Endodermal cell (in vitro differentiated cells): ENCODE measurements at regions not wholly inside any gene's neighbourhood (a gene's known extent, or its start where the extent isn't known, plus 50 kb on each side); places are given as distances from the start of the nearest gene placed in this dataset.

Experiments used
- DNase-seq: peaks from one replicate; pipeline ENCODE4 v3.0.0-alpha.2; 2017
- H3K27ac ChIP-seq: 2 replicates; pipeline ENCODE4 v1.5.1; 2013; ENCODE audit warnings: mild to moderate bottlenecking, low read depth, low read length, moderate library complexity
- H3K27me3 ChIP-seq: 2 replicates; pipeline ENCODE4 v1.6.1; 2013; ENCODE audit warnings: mild to moderate bottlenecking, low read length, moderate library complexity; ENCODE audit not compliant: insufficient read depth, control insufficient read depth, poor library complexity, severe bottlenecking
- H3K36me3 ChIP-seq: 2 replicates; pipeline ENCODE4 v1.7.0; 2013; ENCODE audit warnings: mild to moderate bottlenecking, low read length, moderate library complexity; ENCODE audit not compliant: control insufficient read depth, insufficient read depth
- H3K4me1 ChIP-seq: one replicate; pipeline ENCODE4 v1.7.0; 2013; ENCODE audit warnings: low read length; ENCODE audit not compliant: control insufficient read depth, insufficient read depth
- H3K4me3 ChIP-seq: 2 replicates; pipeline ENCODE4 v1.5.1; 2013; ENCODE audit warnings: mild to moderate bottlenecking, low read length, moderate library complexity
- H3K9ac ChIP-seq: 2 replicates; pipeline ENCODE4 v1.6.1; 2013; ENCODE audit warnings: mild to moderate bottlenecking, low read length, moderate library complexity; ENCODE audit not compliant: poor library complexity, severe bottlenecking; ENCODE audit errors: extremely low read depth
- H3K9me3 ChIP-seq: 2 replicates; pipeline ENCODE4 v1.6.1; 2013; ENCODE audit warnings: mild to moderate bottlenecking, low read length, moderate library complexity; ENCODE audit not compliant: control insufficient read depth
- H3K27ac Mint-ChIP-seq: 2 replicates; pipeline ENCODE4 v1.8.0; 2020; ENCODE audit warnings: mixed read lengths
- H3K27me3 Mint-ChIP-seq: 2 replicates; pipeline ENCODE4 v1.8.0; 2021; ENCODE audit warnings: mild to moderate bottlenecking, mixed read lengths; ENCODE audit not compliant: insufficient read depth
- H3K36me3 Mint-ChIP-seq: 2 replicates; pipeline ENCODE4 v1.8.0; 2020; ENCODE audit warnings: low read depth, mixed read lengths
- H3K4me1 Mint-ChIP-seq: 2 replicates; pipeline ENCODE4 v1.8.0; 2020; ENCODE audit warnings: mixed read lengths
- H3K4me3 Mint-ChIP-seq: 2 replicates; pipeline ENCODE4 v1.8.0; 2020; ENCODE audit warnings: mild to moderate bottlenecking, moderate library complexity, mixed read lengths
- H3K9me3 Mint-ChIP-seq: 2 replicates; pipeline ENCODE4 v1.8.0; 2020; ENCODE audit warnings: mild to moderate bottlenecking, mixed read lengths
- CTCF ChIP-seq: fragments of 200-600 bp; sonication (generic); conservative IDR thresholded peaks from 2 replicates; pipeline ENCODE4 v1.5.0; 2021; ENCODE audit warnings: antibody characterized with exemption, mild to moderate bottlenecking
- WGBS, 2 experiments: methylation state at CpG; one replicate each; pipeline versions ENCODE4 v1.1.5 to v1.1.7; 2013; ENCODE audit warnings: missing lambda C conversion rate in 2 of 2, mixed read lengths in 1 of 2; ENCODE audit not compliant: insufficient coverage in 1 of 2, insufficient read length in 1 of 2; 5-methylcytosine and 5-hydroxymethylcytosine counted together

GRCh38 chr6:14337152-14337551 lies 219.6 kb downstream of the CD83 start:
- Mint-ChIP-seq H3K9me3 (no peaks in the 10 kb centered on the region), H3K27me3 (no peaks in the 10 kb centered on the region), H3K4me1 (peaks cover 9% of the 10 kb centered on the region), H3K27ac (no peak overlapping the region), H3K4me3 (no peak overlapping the region), H3K36me3 (peaks cover 46% of the 10 kb centered on the region)
- Histone ChIP-seq H3K4me3 (no peak overlapping the region), H3K36me3 (no peaks in the 10 kb centered on the region), H3K27me3 (no peaks in the 10 kb centered on the region), H3K9ac (no peak overlapping the region), H3K4me1 (no peaks in the 10 kb centered on the region), H3K9me3 (no peaks in the 10 kb centered on the region), H3K27ac (no peak overlapping the region)
- DNase-seq = no peak
- no peak for TF ChIP-seq CTCF
- WGBS, 2 experiments = 98 to 100% methylated on average over 2 to 3 of the region's 3 CpGs

- no peaks in the 10 kb centered on the region for H3K27me3 ChIP-seq
- H3K36me3 Mint-ChIP-seq = peaks cover 34% of the 10 kb centered on the region
- no peaks in the 10 kb centered on the region for H3K27me3 Mint-ChIP-seq
- no peaks in the 10 kb centered on the region for H3K36me3 ChIP-seq
- H3K4me1 ChIP-seq = no peaks in the 10 kb centered on the region
- H3K27ac Mint-ChIP-seq = peak overlapping the region; percentile 29
- peaks cover 9% of the 10 kb centered on the region for H3K4me1 Mint-ChIP-seq
- H3K9me3 Mint-ChIP-seq = no peaks in the 10 kb centered on the region
- no peak overlapping the region for H3K9ac ChIP-seq
- H3K9me3 ChIP-seq = no peaks in the 10 kb centered on the region
- no peak for DNase-seq
- no peak overlapping the region for H3K27ac ChIP-seq
- H3K4me3 Mint-ChIP-seq = no peak overlapping the region
- no peak overlapping the region for H3K4me3 ChIP-seq
- WGBS, 2 experiments = 90% methylated on average over 1 of the region's 1 CpG; no CpG with 5 or more reads in 1 of the 2 experiments
- TF ChIP-seq CTCF = no peak
Measured at GRCh38 chr6:14339172-14339571, 221.6 kb downstream of the CD83 start.

GRCh38 chr6:14339711-14340584 lies 222.4 kb downstream of the CD83 start:
- Mint-ChIP-seq H3K27me3 (no peaks in the 10 kb centered on the region), H3K36me3 (peaks cover 31% of the 10 kb centered on the region), H3K4me3 (no peak overlapping the region), H3K27ac (peak overlapping the region; percentile 29), H3K9me3 (no peaks in the 10 kb centered on the region), H3K4me1 (peaks cover 9% of the 10 kb centered on the region)
- H3K9me3 ChIP-seq = no peaks in the 10 kb centered on the region
- WGBS, 2 experiments = 92 to 93% methylated on average over 4 of the region's 4 CpGs
- no peak overlapping the region for H3K4me3 ChIP-seq
- no peaks in the 10 kb centered on the region for H3K4me1 ChIP-seq
- no peak for TF ChIP-seq CTCF
- no peaks in the 10 kb centered on the region for H3K27me3 ChIP-seq
- no peak for DNase-seq
- H3K9ac ChIP-seq = no peak overlapping the region
- H3K36me3 ChIP-seq = no peaks in the 10 kb centered on the region
- H3K27ac ChIP-seq = no peak overlapping the region
